ENCODE measurements at regions not wholly inside any gene's neighbourhood (a gene's known extent, or its start where the extent isn't known, plus 50 kb on each side); places are given as distances from the start of the nearest gene placed in this dataset.

- TF ChIP-seq CTCF (IDR thresholded peaks at IDR 0.05) (no peak), POLR2A (IDR thresholded peaks at IDR 0.05) (no peak)
Measured at GRCh38 chr13:22931576-22931975, 249.2 kb upstream of the SGCG start.
